Endothelial cell of umbilical vein (primary cell): ENCODE measurements at regions not wholly inside any gene's neighbourhood (a gene's known extent, or its start where the extent isn't known, plus 50 kb on each side); places are given as distances from the start of the nearest gene placed in this dataset.

Experiments
- EZH2 ChIP-seq: IDR thresholded peaks from 2 replicates; pipeline ENCODE4 v1.6.1; 2012; ENCODE audit warnings: borderline replicate concordance, low read depth, mild to moderate bottlenecking, moderate library complexity, low read length, inconsistent platforms; ENCODE audit not compliant: severe bottlenecking
- FOS ChIP-seq: IDR thresholded peaks from 2 replicates; pipeline ENCODE4 v1.6.1; 2011; ENCODE audit warnings: mild to moderate bottlenecking, low read length, moderate library complexity, borderline replicate concordance; ENCODE audit not compliant: insufficient read depth
- GATA2 ChIP-seq: IDR thresholded peaks from 2 replicates; pipeline ENCODE4 v1.7.0; 2011; ENCODE audit warnings: low read depth, mild to moderate bottlenecking, moderate library complexity, mixed read lengths, low read length; ENCODE audit not compliant: insufficient read length, insufficient read depth
- JUN ChIP-seq: IDR thresholded peaks from 2 replicates; pipeline ENCODE4 v1.6.1; 2011; ENCODE audit warnings: borderline replicate concordance, low read depth; ENCODE audit not compliant: insufficient read length, insufficient read depth
- MYC ChIP-seq: IDR thresholded peaks from one replicate; pipeline ENCODE4 v1.6.1; 2011; ENCODE audit warnings: mild to moderate bottlenecking, low read depth, low read length
- POLR2A ChIP-seq: IDR thresholded peaks from 2 replicates; pipeline ENCODE4 v1.6.1; 2012; ENCODE audit warnings: low read depth, mild to moderate bottlenecking, control low read depth, low read length
- POLR2AphosphoS5 ChIP-seq: IDR thresholded peaks from 2 replicates; pipeline ENCODE4 v1.6.1; 2012; ENCODE audit warnings: low read depth, mild to moderate bottlenecking, control low read depth, low read length, moderate library complexity; ENCODE audit not compliant: insufficient read depth
- TF ChIP-seq, protein P1 (sequence below), 2 donors: IDR thresholded peaks; 1 replicate in 1 of 2; 2 replicates in 1 of 2; pipeline ENCODE4 v1.5.1; 2011; ENCODE audit warnings: low read length in 2 of 2, mild to moderate bottlenecking in 2 of 2, moderate library complexity in 2 of 2, control low read depth in 1 of 2, inconsistent platforms in 1 of 2, low read depth in 1 of 2; ENCODE audit not compliant: insufficient read depth in 1 of 2; ENCODE audit errors: extremely low read depth in 1 of 2
- TF ChIP-seq, protein P2 (sequence below): IDR thresholded peaks from 2 replicates; pipeline ENCODE4 v1.6.1; 2011; ENCODE audit not compliant: insufficient read depth, insufficient read length

DNA sequence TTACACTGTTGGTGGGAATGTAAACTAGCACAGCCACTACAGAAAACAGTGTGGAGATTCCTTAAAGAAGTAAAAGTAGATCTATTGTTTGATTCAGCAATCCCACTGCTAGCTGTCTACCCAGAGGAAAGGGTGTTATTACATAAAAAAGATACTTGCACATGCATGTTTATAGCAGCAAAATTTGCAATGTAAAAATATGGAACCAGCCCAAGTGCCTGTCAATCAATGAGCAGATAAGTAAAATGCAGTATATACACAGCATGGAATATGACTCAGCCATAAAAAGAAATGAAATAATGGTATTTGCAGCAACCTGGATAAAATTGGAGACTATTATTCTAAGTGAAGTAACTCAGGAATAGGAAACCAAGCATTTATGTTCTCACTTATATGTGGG, 161.7 kb downstream of the DDX3Y start:
- TF ChIP-seq, protein P1, sequence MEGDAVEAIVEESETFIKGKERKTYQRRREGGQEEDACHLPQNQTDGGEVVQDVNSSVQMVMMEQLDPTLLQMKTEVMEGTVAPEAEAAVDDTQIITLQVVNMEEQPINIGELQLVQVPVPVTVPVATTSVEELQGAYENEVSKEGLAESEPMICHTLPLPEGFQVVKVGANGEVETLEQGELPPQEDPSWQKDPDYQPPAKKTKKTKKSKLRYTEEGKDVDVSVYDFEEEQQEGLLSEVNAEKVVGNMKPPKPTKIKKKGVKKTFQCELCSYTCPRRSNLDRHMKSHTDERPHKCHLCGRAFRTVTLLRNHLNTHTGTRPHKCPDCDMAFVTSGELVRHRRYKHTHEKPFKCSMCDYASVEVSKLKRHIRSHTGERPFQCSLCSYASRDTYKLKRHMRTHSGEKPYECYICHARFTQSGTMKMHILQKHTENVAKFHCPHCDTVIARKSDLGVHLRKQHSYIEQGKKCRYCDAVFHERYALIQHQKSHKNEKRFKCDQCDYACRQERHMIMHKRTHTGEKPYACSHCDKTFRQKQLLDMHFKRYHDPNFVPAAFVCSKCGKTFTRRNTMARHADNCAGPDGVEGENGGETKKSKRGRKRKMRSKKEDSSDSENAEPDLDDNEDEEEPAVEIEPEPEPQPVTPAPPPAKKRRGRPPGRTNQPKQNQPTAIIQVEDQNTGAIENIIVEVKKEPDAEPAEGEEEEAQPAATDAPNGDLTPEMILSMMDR (IDR thresholded peaks at IDR 0.05; ENCODE audit: extremely low read depth in 1 of 2, insufficient read depth in 1 of 2, low read depth in 1 of 2, low read length in 2 of 2) = no peak
- TF ChIP-seq POLR2AphosphoS5 (no peak), EZH2 (no peak), POLR2A (no peak), FOS (no peak), JUN (no peak), GATA2 (no peak), MYC (no peak)
- TF ChIP-seq, protein P2, sequence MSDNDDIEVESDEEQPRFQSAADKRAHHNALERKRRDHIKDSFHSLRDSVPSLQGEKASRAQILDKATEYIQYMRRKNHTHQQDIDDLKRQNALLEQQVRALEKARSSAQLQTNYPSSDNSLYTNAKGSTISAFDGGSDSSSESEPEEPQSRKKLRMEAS = no peak
